ENCODE measurements at regions not wholly inside any gene's neighbourhood (a gene's known extent, or its start where the extent isn't known, plus 50 kb on each side); places are given as distances from the start of the nearest gene placed in this dataset.

- TF ChIP-seq POLR2AphosphoS5 (IDR thresholded peaks at IDR 0.05), result no peak
- no peak for TF ChIP-seq CTCF (IDR thresholded peaks at IDR 0.05)
- TF ChIP-seq POLR2A (IDR thresholded peaks at IDR 0.05), result no peak
Measured at GRCh38 chr13:22736084-22736767, 444.6 kb upstream of the SGCG start.
